Central memory CD4-positive, alpha-beta T cell (primary cell): ENCODE measurements at regions not wholly inside any gene's neighbourhood (a gene's known extent, or its start where the extent isn't known, plus 50 kb on each side); places are given as distances from the start of the nearest gene placed in this dataset.
"Not testable (repeated sequence)": the region's sequence is repeated elsewhere in the genome, so short reads cannot be mapped to it uniquely, and the experiment has no call there.

Experiments used
- DNase-seq: peaks from one replicate; pipeline ENCODE4 v3.0.0; 2022

GRCh38 chr9:135278586-135278985, 191.1 kb downstream of the OLFM1 start:
- no peak for DNase-seq

GRCh38 chr9:135279385-135279784, 191.9 kb downstream of the OLFM1 start:
- no peak for DNase-seq

GRCh38 chr9:135279834-135280393, 192.4 kb downstream of the OLFM1 start:
- no peak for DNase-seq

- no peak for DNase-seq
Measured at GRCh38 chr9:135280666-135281065, 193.2 kb downstream of the OLFM1 start.

GRCh38 chr9:135281151-135281550, 193.7 kb downstream of the OLFM1 start:
- no peak for DNase-seq

- DNase-seq, result no peak
Measured at GRCh38 chr9:135281791-135282737, 194.6 kb downstream of the OLFM1 start.

GRCh38 chr9:135282808-135283207, 195.3 kb downstream of the OLFM1 start:
- no peak for DNase-seq

GRCh38 chr9:135283671-135284070, 195.9 kb upstream of the PPP1R26 start:
- DNase-seq, result no peak

GRCh38 chr9:135284386-135285134, 195.0 kb upstream of the PPP1R26 start:
- DNase-seq, result no peak

- DNase-seq, result not testable (repeated sequence)
Measured at GRCh38 chr9:135286187-135286925, 193.2 kb upstream of the PPP1R26 start.

- no peak for DNase-seq
Measured at GRCh38 chr9:135286961-135287360, 192.6 kb upstream of the PPP1R26 start.

- DNase-seq, result no peak
Measured at GRCh38 chr9:135287627-135288026, 192.0 kb upstream of the PPP1R26 start.

GRCh38 chr9:135288054-135288453, 191.5 kb upstream of the PPP1R26 start:
- no peak for DNase-seq

- no peak for DNase-seq
Measured at GRCh38 chr9:135289081-135289491, 190.5 kb upstream of the PPP1R26 start.

GRCh38 chr9:135290086-135290485, 189.5 kb upstream of the PPP1R26 start:
- DNase-seq, result no peak

GRCh38 chr9:135290566-135290965, 189.0 kb upstream of the PPP1R26 start:
- DNase-seq, result no peak

GRCh38 chr9:135291165-135291564, 188.4 kb upstream of the PPP1R26 start:
- no peak for DNase-seq

GRCh38 chr9:135294836-135295235, 184.7 kb upstream of the PPP1R26 start:
- DNase-seq, result no peak

GRCh38 chr9:135295551-135296300, 183.9 kb upstream of the PPP1R26 start:
- no peak for DNase-seq

- no peak for DNase-seq
Measured at GRCh38 chr9:135296735-135297455, 182.7 kb upstream of the PPP1R26 start.

- DNase-seq, result no peak
Measured at GRCh38 chr9:135297456-135298075, 182.0 kb upstream of the PPP1R26 start.
